ENCODE measurements at regions not wholly inside any gene's neighbourhood (a gene's known extent, or its start where the extent isn't known, plus 50 kb on each side); places are given as distances from the start of the nearest gene placed in this dataset.
"Not testable (repeated sequence)": the region's sequence is repeated elsewhere in the genome, so short reads cannot be mapped to it uniquely, and the experiment has no call there.

- no peak for DNase-seq
Measured at GRCh38 chr10:33899578-33900531, 565.4 kb upstream of the NRP1 start.

GRCh38 chr10:33897291-33897752, 562.9 kb upstream of the NRP1 start:
- DNase-seq, result no peak

GRCh38 chr10:33893506-33893905, 559.0 kb upstream of the NRP1 start:
- no peak for DNase-seq

DNA sequence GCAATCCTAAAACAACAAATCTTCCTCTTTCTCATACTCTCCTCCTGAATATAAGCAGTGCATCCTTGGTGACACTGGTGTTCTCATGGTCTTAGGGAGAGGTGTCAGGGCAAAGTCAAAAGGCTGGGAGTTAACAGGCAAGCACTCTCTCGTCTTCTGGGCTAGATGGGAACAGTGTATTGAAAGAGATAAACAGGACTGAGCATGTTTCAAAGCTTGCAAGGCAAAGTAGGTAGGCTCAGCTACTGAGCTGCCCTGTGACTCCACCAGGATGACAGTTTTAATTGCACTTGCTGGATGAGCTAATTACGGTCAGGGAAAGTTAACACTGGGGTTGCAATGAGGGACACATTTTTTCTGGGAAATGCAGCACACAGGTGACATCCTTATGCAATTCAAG, 554.9 kb upstream of the NRP1 start:
- DNase-seq, result no peak

DNA sequence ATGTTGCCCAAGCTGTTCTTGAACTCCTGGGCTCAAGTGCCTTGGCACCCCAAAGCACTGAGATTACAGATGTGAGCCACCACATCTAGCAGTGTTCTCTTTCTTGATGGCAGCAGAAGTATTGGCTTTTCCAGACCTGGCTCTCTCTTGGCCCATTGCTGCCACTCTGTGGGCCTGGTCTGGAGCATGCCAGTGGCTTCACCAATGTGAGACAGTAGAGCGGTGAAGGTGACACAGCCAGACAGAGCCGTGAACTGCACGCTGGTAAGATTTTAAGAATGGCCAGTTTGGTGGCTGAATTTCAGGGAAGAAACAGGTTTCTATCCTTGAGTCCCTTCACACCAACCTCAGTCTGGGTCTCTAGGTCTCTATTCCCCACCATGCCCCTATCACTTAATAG, 552.7 kb upstream of the NRP1 start:
- no peak for DNase-seq

GRCh38 chr10:33886299-33886698, 551.8 kb upstream of the NRP1 start:
- no peak for DNase-seq

DNA sequence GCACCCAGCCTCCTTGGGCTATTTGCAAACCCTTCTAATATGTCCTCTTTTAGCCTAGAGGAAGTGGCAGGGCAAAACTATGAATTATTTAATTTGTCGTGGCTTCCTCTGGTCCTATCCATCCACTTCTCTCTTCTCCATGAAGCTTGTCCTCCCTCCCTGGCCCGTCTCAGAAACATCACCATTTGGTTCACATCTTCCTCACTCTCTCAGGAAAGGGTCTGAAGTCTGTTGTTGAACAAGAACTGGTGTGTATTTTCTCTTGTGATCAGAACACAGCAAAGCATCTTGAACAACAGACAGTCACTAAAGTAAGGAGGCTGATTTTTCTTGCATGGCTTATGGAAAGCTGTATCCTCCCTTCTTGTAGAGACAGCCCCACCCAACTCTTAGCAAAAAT, 550.1 kb upstream of the NRP1 start:
- no peak for DNase-seq

- DNase-seq, result no peak
Measured at GRCh38 chr10:33883881-33884280, 549.4 kb upstream of the NRP1 start.

DNA sequence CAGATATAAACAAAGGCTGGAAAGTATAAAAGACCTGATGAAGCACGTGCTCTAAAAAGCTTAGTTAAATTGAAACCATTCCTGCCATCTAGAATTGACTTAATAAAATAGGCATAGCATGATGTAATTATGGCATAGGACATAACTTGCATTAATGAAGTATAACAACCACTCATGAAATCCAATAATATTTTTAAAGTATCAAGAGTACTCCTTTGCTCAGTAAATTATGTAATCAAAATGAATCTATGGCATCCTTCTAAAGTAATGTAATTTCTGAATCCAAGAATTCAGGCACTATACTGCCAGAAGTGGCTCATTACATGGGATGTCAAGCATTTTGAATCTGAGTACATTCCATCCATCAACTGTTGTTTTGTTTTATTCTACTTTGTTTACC, 548.5 kb upstream of the NRP1 start:
- DNase-seq, result no peak

GRCh38 chr10:33880291-33880690, 545.8 kb upstream of the NRP1 start:
- no peak for DNase-seq

- DNase-seq, result no peak
Measured at GRCh38 chr10:33878238-33878786, 543.8 kb upstream of the NRP1 start.

- no peak for DNase-seq
Measured at GRCh38 chr10:33876584-33877400, 542.3 kb upstream of the NRP1 start.

GRCh38 chr10:33875924-33876583, 541.6 kb upstream of the NRP1 start:
- no peak for DNase-seq

DNA sequence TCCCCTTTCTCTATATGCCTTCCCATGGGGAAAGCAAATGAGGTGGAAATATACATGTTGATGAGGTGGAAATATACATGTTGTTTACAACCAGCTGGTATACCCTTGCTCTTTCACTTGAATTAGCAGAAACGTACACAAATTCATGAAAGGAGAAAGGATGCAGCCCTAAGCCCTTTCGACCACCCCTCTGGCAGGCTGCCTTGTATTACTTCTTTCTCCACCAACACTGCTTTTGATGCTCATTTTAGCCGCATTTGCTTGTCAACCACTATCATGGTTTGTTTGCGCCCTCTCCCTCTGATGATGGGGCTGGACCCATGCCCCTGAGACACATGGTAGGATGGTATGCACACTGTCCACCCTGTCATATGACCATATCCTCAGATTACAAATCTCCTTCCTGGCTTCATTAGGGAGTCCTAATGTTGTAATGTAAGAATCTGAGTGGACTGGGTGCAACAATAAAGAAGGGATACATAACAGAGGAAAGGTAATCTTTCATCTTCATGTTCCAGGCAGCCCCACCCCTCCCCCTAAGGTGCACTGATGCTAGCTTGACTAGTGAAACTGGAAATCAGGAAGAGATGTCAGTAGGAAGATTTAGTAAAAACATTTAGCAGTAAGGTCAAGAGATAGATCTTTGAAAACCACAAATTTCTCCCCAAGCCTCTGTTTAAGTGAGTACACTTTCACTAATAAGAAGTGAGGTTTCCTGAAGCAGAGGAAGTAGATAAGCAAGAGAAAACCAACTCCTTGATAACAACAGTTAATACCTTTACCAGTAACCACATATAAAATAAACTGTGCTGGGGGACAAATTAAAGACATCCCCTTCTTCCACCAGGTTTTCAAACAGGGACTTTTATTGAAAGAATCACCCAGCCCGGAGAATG, 536.8 kb upstream of the NRP1 start:
- no peak for DNase-seq

GRCh38 chr10:33869481-33869880, 535.0 kb upstream of the NRP1 start:
- DNase-seq, result no peak

DNA sequence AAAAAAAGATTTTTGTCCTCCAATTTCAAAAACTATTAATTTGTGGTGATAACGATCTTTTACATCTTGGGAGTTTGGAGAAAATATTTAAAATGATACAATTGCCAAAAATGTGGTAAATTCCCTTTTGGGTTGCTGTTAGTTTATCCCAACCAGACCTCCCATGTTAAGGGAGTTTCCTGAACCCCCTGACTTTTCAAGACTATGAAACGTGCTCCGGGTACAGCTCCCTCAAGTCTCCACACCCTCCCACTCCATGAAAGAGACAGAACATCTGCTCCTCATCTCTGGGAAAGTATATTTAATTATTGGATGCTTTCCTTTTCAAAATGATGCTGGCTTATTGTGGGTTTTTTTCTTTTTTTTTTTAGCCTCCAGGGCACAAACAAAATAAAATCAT, 534.6 kb upstream of the NRP1 start:
- DNase-seq, result no peak

DNA sequence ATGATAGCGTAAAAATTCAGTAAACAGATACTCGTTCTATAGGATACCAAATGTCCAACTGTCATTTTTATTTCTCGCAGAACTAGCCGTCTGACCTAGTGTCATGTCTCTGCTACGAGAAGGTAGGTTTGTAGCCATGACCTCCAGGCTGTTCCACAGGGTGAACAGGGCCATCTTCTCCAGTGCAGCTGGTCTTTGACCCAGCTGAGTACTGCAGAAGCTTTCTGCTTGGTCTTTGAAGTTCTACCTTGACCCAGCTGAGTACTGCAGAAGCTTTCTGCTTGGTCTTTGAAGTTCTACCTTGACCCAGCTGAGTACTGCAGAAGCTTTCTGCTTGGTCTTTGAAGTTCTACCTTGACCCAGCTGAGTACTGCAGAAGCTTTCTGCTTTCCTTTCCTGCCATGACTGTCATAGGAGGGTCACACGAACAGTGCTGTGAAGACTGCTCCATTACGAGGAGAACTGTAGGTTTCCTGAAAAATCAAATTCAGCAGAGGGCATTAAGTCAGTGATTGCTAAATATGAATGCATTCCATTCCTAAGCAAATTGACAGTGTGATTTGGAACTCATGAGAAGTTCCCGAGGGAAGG, 532.8 kb upstream of the NRP1 start:
- not testable (repeated sequence) for DNase-seq

DNA sequence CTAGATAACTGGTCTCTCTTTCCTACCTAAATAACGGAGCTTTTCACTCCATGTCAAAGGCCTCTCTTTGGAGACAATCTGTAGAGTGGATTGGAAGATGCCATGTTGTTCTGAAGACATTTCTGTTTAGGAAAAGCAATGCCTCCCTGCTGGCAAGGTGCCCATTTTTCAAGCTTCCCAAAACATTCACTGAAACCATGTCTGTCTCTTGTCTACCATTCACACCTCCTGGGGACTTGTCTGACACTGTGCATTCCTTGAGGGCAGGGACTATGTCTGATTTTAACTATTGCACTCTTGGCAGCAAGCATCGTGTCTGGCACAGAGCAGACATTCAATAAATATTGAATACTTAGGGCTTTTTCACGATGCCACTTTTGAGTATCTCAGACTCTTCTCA, 528.9 kb upstream of the NRP1 start:
- DNase-seq, result no peak

GRCh38 chr10:33862536-33863105, 528.2 kb upstream of the NRP1 start:
- no peak for DNase-seq

DNA sequence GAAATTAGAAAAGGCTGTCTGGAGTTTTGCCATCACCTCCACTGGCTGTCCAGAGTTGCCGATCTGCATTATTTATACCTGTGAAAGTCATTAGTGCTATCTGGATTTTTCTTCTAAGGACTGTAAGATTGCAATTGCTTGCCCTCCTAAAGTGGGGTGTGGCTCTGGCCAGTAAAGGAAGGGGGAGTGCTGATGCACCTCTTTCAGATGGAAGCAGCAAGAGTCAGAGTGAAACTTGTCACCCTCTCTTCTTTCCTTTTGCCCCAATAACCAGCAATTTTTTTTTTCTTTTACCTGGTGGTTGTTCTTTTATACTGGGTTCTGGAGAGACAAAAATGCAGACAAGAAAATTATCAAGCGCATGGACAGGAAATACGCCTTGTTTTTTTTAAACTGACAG, 527.4 kb upstream of the NRP1 start:
- peak in 1 of 5 donors; percentile 2 for DNase-seq

Measured in T-helper 1 cell (primary cell).